ENCODE measurements at regions not wholly inside any gene's neighbourhood (a gene's known extent, or its start where the extent isn't known, plus 50 kb on each side); places are given as distances from the start of the nearest gene placed in this dataset.
"Not testable (repeated sequence)": the region's sequence is repeated elsewhere in the genome, so short reads cannot be mapped to it uniquely, and the experiment has no call there.

DNA sequence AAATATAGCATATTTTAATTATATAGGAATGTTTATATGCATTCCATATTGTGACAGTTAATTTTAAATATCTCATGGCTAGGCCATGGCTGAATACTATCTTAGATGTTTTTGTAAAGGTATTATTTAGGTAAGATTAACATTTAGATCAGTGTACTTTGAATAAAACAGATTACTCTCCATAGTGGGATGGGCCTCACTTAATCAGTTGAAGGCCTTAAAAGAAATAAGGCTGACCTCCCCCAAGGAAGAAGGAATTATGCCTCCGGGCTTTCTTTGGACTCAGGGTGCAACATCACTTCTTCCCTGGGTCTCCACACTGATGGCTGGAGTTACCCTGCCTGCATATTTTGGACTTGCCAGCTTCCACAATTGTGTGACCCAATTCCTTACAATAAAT, 113.4 kb downstream of the SEPTIN7 start:
- POLR2A ChIA-PET, result not testable (repeated sequence)

DNA sequence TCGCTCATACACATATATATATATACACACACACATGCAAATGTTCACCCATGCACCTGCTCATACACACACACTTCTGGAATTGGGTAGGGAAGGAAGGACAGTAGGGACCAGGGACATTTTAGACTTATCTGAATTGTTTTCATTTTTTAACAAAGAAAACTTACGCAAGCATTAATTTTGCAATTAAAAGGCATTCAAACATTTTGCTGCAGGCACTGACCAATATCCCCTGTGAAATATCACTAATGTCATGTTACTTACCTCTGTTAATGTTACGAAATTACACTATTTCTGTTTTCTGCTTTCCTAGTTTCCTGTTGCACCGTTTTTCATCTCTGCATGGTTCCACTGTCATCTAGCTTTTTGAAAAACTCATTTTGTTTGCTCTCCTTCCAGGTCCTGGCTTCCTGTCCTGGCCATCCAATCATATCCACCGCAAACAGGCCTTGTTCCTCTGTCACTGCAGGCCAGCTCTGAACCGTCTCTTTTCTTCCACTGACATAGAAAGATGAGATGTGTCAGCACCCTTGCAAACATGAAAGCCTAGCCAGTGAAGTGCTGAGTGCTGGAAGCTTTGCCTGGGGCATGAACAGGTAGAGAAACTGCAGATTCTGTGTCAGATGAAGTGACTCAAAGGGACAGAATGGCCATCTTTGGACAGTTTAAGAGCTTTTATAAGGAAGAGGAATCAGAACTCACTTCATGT, 114.5 kb downstream of the SEPTIN7 start:
- H3K27me3 ChIP-seq (ENCODE audit: control insufficient read depth, insufficient read depth, low read length); H3K4me3 ChIP-seq (ENCODE audit: low read depth, low read length); POLR2A ChIA-PET; DNase-seq (ENCODE audit: low read depth); H3K36me3 ChIP-seq (ENCODE audit: control insufficient read depth, insufficient read depth, low read length): not testable (repeated sequence)
- CTCF ChIA-PET, result interaction anchor here (1.2 to 2.5 kb wide), 5 partner anchors 8 to 435 kb away, joined by 5 to 20 read pairs (median 8); no protein-coding TSS in a partner anchor

More for the DNA sequence above, 113.4 kb downstream of the SEPTIN7 start:
- CTCF ChIA-PET, result interaction anchor here (0.9 kb wide), 1 partner anchor 405 kb away, joined by 3 read pairs; no protein-coding TSS in a partner anchor
- not testable (repeated sequence) for H3K36me3 ChIP-seq (ENCODE audit: control insufficient read depth, insufficient read depth, low read length); H3K4me3 ChIP-seq (ENCODE audit: low read depth, low read length); H3K27me3 ChIP-seq (ENCODE audit: control insufficient read depth, insufficient read depth, low read length); DNase-seq (ENCODE audit: low read depth)

DNA sequence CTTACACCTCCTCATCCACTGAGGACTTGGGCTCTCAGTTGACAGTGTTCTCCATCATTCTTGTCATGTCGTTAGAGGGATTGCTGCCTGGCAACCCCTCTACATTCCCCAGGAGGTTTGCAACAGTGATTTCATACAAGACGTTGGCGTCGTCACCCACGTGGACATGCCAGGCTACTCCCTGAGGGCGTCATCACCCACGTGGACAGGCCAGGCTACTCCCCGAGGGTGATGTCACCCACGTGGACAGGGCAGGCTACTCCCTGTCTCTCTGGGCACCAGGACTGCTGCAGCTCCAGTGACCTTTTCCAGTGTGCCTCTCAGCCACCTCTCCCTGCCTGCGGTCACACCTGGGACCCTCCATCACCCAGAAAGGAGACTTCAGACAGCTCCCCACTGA, 117.4 kb downstream of the SEPTIN7 start:
- H3K36me3 ChIP-seq (ENCODE audit: control insufficient read depth, insufficient read depth, low read length); H3K27me3 ChIP-seq (ENCODE audit: control insufficient read depth, insufficient read depth, low read length); POLR2A ChIA-PET; DNase-seq (ENCODE audit: low read depth); CTCF ChIA-PET; H3K4me3 ChIP-seq (ENCODE audit: low read depth, low read length): not testable (repeated sequence)

DNA sequence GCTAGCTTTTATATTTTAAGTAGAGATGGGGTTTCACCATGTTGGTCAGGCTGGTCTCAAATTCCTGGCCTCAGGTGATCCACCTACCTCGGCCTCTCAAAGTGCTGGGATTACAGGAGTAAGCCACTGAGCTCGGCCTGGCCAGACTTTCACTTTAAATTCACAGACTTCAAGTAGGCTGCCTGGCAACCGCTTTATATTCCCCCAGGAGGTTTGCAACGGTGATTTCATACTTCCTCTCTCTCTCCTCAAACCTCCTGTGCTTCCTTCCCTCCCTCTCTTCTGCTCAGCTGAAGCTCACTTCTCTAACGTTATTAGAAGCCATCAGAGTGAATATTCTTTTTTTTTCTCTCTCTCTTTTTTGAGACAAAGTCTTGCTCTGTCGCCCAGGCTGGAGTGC, 118.8 kb downstream of the SEPTIN7 start:
- H3K36me3 ChIP-seq (ENCODE audit: control insufficient read depth, insufficient read depth, low read length); H3K4me3 ChIP-seq (ENCODE audit: low read depth, low read length); H3K27me3 ChIP-seq (ENCODE audit: control insufficient read depth, insufficient read depth, low read length); DNase-seq (ENCODE audit: low read depth); POLR2A ChIA-PET: not testable (repeated sequence)
- CTCF ChIA-PET, result interaction anchor here (1.7 kb wide), 1 partner anchor 13 kb away, joined by 3 read pairs; no protein-coding TSS in a partner anchor

DNA sequence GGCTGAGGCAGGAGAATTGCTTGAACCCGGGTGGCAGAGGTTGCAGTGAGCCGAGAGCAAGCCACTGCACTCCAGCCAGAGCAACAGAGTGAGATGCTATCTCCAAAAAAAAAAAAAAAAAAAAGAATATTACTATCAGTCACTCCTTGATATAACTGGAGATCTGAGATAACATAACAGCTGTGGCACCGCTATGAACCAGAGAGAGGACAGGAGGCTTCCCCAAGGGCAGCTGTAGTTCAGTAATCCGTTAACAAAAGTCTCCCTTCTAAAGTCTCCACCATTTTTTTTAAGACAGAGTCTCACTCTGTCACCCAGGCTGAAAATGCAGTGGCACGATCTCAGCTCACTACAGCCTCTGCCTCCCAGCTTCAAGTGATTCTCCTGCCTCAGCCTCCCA, 120.5 kb downstream of the SEPTIN7 start:
- H3K27me3 ChIP-seq (ENCODE audit: control insufficient read depth, insufficient read depth, low read length); POLR2A ChIA-PET; DNase-seq (ENCODE audit: low read depth); CTCF ChIA-PET; H3K36me3 ChIP-seq (ENCODE audit: control insufficient read depth, insufficient read depth, low read length); H3K4me3 ChIP-seq (ENCODE audit: low read depth, low read length): not testable (repeated sequence)

DNA sequence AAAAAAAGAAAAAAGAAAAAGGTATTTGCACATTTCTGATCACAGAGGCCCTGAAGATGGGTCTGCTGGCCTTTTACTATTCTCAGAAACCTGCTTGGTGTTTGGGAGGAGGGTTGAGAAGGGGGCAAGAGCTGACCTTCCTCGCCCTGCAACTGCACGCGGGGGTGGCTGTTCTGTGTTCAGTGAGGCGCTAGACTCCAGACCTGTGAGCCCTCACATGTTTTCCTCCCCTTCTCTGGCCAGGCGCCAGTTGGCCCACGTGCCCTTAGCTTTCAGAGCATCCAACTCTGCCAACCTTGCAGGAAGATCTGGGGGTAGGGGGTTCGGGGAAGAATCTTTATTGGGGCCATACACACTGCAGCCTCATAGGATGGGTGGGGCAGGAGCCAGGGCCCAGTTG, 123.8 kb downstream of the SEPTIN7 start:
- DNase-seq (ENCODE audit: low read depth); POLR2A ChIA-PET; CTCF ChIA-PET: not testable (repeated sequence)

DNA sequence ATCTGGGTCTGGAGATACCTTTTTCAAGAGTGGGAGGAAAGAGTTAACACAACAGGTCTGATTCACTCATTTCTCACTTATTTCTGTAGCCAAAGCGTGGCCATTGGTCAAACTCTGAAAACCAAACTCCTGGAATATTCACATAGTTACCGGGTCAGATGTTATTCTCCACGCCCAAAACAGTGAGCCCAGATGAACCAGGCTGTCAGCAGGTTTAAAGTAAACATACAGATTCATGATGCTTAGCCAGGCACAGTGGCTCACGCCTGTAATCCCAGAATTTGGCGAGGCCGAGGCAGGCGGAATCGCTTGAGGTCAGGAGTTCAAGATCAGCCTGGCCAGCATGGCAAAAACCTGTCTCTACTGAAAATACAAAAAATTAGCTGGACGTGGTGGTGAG, 126.1 kb downstream of the SEPTIN7 start:
- CTCF ChIA-PET; H3K4me3 ChIP-seq (ENCODE audit: low read depth, low read length); POLR2A ChIA-PET; H3K27me3 ChIP-seq (ENCODE audit: control insufficient read depth, insufficient read depth, low read length); DNase-seq (ENCODE audit: low read depth); H3K36me3 ChIP-seq (ENCODE audit: control insufficient read depth, insufficient read depth, low read length): not testable (repeated sequence)

More for the DNA sequence above, 123.8 kb downstream of the SEPTIN7 start:
- H3K36me3 ChIP-seq (ENCODE audit: control insufficient read depth, insufficient read depth, low read length); H3K4me3 ChIP-seq (ENCODE audit: low read depth, low read length); H3K27me3 ChIP-seq (ENCODE audit: control insufficient read depth, insufficient read depth, low read length): not testable (repeated sequence)

DNA sequence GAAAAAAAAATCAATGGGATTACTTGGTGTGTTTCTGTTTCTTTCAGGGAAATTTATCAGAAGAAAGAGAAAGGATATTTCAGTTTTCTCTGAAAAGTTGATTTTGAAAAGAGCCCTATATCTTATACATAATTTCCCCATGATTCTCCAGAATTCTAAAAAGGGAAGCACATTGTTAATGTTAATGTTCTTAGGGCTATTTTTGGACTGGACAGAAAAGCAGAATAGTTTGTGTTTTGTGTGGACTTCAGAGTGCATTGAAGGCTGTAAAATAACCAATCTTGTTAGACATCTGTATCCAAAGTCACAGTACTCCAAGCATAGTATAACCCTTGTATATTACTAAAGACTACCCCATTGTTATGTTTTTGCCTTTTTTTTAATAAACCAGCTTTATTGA, 130.3 kb downstream of the SEPTIN7 start:
- CTCF ChIA-PET, result interaction anchor here (0.7 kb wide), 1 partner anchor 1769 kb away, joined by 3 read pairs; no protein-coding TSS in a partner anchor
- H3K36me3 ChIP-seq (ENCODE audit: control insufficient read depth, insufficient read depth, low read length); POLR2A ChIA-PET; DNase-seq (ENCODE audit: low read depth); H3K27me3 ChIP-seq (ENCODE audit: control insufficient read depth, insufficient read depth, low read length); H3K4me3 ChIP-seq (ENCODE audit: low read depth, low read length): not testable (repeated sequence)

DNA sequence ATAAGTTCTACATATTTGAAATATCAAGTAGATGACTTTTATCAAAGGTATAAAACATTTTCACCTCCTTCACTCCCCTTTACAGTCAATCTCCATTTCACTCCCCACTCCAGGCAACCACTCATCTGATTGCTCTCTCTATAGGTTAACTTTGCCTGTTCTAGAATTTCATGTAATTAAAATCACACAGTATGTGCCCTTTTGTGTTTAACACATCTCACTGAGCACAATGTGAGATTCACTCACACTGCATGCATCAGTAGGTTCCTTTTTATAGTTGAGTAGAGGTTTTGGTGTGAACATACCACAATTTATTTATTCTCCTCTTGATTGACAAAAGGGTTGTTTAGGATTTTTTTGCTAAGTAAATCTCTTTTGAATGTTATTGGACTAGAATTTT, 130.7 kb downstream of the SEPTIN7 start:
- CTCF ChIA-PET; DNase-seq (ENCODE audit: low read depth); H3K4me3 ChIP-seq (ENCODE audit: low read depth, low read length); H3K36me3 ChIP-seq (ENCODE audit: control insufficient read depth, insufficient read depth, low read length); POLR2A ChIA-PET; H3K27me3 ChIP-seq (ENCODE audit: control insufficient read depth, insufficient read depth, low read length): not testable (repeated sequence)

DNA sequence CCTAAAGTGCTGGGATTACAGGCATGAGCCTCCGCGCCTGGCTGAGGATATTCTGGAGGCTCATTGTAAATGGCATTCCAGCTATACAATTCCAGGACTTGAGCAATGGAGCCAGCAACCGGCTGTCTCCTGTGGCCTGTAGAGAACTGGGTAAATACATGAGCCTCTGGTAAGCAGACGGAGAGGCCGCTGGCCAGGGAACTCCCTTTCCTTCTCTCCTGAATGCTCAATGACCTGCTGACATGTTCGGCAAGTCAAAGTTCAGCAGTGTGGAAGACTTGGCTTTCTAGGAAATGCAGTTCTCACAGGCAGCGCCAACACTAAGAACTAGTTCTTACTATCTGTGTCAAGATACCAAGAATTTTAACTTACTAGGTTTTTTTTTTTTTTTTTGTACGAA, 139.8 kb downstream of the SEPTIN7 start:
- POLR2A ChIA-PET; H3K4me3 ChIP-seq (ENCODE audit: low read depth, low read length); DNase-seq (ENCODE audit: low read depth); H3K36me3 ChIP-seq (ENCODE audit: control insufficient read depth, insufficient read depth, low read length); H3K27me3 ChIP-seq (ENCODE audit: control insufficient read depth, insufficient read depth, low read length): not testable (repeated sequence)
- CTCF ChIA-PET, result interaction anchor here (0.6 kb wide), 1 partner anchor 227 kb away, joined by 3 read pairs; no protein-coding TSS in a partner anchor

DNA sequence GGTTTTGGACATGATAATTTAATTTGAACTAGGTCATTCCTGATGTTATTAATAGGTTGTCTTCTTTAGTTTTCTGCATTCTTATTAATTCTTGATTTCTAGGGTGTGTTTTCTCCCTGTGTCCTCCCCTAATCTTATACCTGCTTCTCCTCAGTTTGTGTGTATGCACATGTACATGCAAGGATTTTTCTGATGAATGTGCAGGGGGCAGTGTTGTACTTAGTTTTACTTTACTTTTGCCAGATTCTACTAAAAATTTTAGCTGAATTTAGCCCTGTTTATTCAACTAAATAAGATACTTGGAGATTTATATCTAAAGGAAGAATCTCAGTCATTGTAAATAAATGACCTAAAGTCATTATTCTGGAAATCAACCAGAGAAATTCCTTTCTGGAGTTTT, 144.8 kb downstream of the SEPTIN7 start:
- H3K27me3 ChIP-seq (ENCODE audit: control insufficient read depth, insufficient read depth, low read length); H3K4me3 ChIP-seq (ENCODE audit: low read depth, low read length); H3K36me3 ChIP-seq (ENCODE audit: control insufficient read depth, insufficient read depth, low read length); POLR2A ChIA-PET; DNase-seq (ENCODE audit: low read depth); CTCF ChIA-PET: not testable (repeated sequence)

DNA sequence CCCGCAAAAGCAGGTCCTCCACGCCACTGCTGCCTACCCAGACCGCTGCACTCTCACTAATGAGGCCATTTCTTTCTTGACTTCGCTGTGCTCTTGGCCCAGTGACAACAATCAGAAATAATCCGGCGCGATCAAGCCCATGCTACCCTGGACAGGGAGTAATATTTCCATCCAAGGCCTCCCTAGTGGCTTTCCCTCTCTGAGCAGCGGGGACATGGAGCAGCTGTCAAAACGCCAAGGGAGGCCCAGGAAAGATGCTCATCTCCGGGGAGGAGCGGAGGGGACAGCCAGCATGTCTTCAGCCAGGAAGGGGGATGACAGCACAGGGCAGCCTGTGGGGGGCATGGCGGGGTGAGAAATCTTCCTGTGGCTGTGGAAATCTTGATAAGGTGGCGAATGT, 154.9 kb downstream of the SEPTIN7 start:
- POLR2A ChIA-PET; DNase-seq (ENCODE audit: low read depth); H3K27me3 ChIP-seq (ENCODE audit: control insufficient read depth, insufficient read depth, low read length); H3K4me3 ChIP-seq (ENCODE audit: low read depth, low read length); H3K36me3 ChIP-seq (ENCODE audit: control insufficient read depth, insufficient read depth, low read length); CTCF ChIA-PET: not testable (repeated sequence)

DNA sequence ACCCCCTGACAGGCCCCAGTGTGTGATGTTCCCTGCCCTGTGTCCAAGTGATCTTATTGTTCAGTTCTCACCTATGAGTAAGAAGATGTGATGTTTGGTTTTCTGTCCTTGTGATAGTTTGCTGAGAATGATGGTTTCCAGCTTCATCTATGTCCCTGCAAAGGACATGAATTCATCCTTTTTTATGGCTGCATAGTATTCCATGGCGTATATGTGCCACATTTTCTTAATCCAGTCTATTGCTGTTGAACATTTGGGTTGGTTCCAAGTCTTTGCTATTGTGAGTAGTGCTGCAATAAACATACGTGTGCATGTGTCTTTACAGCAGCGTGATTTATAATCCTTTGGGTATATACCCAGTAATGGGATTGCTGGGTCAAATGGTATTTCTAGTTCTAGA, 156.1 kb downstream of the SEPTIN7 start:
- POLR2A ChIA-PET; CTCF ChIA-PET; H3K36me3 ChIP-seq (ENCODE audit: control insufficient read depth, insufficient read depth, low read length); H3K27me3 ChIP-seq (ENCODE audit: control insufficient read depth, insufficient read depth, low read length); DNase-seq (ENCODE audit: low read depth); H3K4me3 ChIP-seq (ENCODE audit: low read depth, low read length): not testable (repeated sequence)

DNA sequence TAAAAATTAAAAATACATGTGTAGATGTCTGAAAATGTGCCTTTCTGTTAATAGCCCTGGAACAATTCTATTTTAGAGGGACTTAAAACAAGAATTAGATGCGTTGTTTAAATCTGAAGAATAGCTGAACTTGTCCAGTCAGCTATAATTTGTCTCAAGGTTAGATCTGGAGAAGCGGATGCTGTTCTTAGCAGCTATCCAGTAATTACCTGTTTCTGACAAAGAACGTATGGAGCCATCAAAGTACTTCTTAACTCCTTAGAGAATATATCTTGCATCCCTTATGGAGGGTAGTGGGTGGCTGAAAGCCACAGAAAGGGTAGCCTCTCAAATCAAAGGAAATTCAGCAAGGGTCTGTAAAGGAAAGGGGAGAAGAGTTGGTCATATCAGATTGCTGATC, 160.4 kb downstream of the SEPTIN7 start:
- H3K4me3 ChIP-seq (ENCODE audit: low read depth, low read length); CTCF ChIA-PET; DNase-seq (ENCODE audit: low read depth); POLR2A ChIA-PET; H3K27me3 ChIP-seq (ENCODE audit: control insufficient read depth, insufficient read depth, low read length); H3K36me3 ChIP-seq (ENCODE audit: control insufficient read depth, insufficient read depth, low read length): not testable (repeated sequence)

All from BJ (cell line).